ENCODE measurements at regions not wholly inside any gene's neighbourhood (a gene's known extent, or its start where the extent isn't known, plus 50 kb on each side); places are given as distances from the start of the nearest gene placed in this dataset.

DNA sequence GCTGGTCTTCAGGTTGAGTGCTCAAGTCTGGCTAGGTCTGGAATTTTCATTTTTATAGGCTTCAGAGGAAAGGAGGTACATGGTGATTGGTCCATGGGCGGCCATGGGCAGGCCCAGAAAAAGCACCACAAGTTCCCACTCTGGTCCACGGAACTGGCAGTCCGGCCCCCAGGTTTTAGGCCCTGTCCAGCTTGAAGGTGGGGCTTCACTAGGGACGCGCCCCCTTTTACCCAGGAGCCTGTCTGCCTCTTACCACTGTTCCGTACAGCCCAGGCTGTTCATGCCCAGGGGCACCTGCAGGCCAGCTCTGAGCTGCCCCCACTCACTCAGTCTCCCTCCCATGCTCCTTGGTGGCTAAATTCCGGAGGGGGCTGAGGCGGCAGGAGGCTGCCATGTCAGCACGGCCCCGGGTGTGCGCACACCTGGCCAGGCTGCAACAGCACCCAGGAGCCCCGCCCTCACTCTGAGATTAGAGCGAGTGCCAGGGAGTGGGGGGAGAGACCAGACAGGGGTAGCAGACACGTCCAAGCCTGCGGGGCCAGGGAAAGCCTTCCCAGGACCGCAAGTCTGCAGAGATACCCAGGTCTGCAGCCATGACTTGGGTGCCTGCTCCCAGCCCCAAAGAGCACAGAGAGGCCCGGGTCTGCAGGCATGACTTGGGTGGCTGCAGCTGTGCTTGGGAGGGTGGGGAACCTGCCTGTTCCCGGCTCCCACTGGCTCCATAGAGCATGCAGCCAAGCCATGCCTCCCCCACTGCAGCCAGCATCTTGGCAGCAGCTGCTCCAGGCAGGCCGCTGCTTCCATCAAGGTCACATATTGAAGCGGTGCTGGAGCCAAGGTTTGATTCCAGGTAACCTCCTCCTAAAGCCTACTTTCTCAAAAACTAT lies 390.2 kb upstream of the SGCD start:
- DNase-seq, result no peak

DNA sequence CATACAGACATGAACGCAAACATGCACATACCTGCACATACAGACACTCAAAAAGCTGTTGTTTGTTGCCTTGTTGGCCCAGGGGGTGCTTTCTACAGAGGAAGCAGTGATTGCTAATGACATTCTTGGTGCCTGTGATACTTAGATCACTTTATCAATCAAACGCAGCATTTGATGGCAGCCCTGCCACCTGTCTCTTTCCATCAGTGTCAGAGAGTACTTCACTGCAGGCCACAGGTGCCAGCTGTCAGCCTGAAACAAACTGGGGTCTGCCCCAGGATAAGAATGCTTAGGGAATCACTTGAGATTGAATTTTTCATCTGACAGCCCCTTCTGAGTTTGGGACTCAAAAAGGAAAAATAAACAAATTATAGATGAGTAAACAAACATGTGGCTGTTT lies 388.9 kb upstream of the SGCD start:
- DNase-seq, result no peak

DNA sequence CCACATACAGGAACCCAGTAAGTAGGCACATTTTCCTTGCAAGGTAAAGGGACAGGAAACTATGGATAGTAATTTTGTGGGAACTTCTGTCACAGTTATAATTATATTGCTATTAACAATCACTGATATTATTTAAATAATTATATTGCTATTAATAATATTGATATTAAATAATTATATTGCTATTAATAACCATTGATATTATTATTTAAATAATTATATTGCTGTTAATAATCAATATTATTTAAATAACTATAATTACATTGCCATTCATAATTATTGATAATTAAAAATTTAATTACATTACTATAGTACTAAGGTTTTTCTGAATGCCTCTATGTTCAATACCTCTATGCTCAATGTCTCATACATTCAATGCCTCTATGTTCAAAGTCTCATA lies 385.6 kb upstream of the SGCD start:
- DNase-seq, result no peak

DNA sequence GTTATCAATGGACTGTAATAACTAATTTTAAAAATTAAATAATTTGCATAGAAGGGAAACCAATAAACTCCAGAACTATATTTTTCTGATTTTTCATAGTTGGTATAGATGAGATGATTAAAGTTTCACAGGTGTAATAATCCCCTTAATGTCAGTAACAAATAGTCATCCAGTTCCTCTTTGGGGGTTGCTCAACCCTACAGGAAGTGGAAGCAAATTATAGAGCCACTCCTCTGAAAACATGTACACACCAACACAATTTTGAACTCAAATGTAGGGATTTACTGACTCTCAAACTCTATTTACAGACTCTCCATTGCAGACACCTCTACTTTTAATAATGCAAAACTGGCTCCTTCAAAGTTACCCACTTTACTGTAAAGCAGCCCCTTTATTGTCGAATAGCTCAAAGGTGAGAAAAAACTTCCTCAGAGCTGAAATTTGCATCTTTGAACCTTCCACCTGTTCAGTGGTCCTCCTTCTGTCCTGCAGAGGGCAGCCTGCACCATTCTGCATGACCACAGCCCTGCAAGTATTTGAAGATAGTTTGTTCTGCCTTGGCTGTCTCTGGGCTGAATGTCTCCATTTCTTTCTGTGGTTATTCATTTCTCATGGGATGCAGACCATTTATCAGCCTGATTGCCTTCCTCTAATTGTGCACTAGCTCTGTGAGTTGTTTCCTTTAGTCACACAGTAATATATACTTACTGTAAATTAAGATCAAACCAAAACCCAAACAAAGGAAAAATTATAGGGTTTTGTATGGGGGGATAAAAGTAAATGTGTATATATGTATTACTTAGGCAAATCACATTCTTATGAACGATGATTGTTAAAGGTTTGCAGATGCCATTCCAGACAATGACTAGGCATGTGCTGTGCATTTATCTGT lies 383.2 kb upstream of the SGCD start:
- DNase-seq, result no peak

DNA sequence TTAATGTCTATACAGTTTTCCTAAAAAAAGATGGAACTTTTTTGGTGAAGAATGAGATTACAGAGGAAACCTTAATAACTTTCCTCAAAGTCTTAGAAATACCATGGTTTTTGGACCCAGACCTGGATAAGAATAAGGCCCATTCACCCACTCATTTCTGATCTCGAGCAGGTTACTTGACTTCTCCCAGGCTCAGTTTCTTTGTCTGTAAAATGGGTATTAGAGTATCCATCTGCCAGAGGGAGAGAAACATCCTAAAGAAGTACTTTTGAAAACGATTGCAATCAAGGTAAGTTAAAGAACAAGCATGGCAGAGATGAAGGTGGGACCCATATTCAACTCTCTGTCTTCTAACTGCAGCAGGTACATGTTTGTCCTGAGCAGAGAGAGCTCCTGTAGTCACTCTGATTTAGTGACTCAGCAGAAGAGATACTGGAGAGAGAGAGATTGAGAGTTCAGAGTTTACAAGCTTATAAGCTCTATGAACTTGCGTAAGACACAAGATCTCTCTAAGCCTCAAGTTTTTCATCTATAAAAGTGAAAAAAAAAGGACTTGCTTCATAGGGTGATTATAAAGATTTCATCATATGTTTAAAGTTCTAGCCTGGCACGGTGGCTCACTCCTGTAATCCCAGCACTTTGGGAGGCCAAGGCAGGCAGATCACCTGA lies 379.4 kb upstream of the SGCD start:
- DNase-seq, result no peak

DNA sequence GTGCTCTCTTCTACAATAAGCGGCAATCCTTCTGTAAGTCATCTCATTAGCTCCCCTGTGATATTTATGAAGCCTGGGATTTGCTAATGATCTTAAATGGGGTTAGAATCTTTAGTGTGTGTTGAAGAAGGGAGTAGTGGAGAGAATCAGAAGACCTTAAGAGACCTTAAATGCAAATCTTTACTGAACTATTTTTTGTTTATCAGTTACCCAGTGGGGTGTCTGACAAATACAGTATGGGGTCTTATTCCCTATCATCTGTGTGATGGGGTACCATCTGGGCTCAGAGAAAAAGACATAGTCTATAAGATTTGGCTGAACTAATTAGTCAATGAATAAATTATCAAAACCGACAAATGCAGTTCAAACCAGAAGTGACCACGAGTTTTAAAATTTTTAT lies 378.4 kb upstream of the SGCD start:
- DNase-seq, result no peak

DNA sequence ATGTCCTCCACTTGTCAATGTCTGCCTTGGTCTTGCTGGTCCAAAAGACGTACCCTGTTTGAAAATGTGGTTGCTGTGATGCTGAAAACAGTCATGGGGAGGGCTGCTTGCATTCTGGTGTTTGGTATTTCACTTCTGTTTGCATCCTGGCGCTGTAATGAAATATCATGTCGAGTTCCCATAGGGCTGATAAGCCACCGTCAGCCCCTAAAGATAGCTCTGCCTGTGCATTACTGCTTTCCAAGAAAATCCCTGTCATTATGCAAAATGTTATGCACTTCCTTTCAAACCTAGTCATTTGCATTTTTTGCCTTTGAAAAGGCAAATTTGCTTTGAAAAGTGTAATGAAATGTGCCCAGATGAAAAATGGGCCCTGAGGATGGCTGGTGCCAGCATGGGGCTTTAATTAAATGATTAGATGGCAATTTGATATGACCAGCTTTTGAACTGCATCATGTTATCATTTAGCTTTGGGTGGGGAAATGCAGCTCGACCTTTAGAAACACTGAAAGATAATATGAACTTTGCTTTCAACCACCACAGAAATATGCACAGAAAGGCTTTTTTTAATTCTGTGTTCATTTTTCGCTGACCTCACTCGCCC lies 374.4 kb upstream of the SGCD start:
- no peak for DNase-seq

DNA sequence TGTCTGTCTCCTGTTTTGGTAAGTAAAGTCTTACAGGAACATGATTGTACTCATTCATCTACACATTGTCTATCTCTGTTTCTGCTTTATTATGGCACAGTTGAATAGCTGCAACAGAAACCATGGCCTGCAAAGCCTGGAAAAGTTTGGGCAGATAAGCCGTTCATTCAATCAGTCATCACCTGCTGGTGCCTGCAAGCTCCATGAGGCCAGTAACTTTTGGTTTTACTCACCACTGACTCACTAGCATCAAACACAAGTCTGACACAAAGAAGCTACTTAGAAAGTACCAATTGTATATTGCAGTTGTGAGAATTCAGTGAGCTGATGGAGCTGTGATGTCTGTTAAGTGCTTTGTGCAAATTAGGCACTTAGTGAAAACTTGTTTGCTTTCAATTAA lies 373.6 kb upstream of the SGCD start:
- no peak for DNase-seq

DNA sequence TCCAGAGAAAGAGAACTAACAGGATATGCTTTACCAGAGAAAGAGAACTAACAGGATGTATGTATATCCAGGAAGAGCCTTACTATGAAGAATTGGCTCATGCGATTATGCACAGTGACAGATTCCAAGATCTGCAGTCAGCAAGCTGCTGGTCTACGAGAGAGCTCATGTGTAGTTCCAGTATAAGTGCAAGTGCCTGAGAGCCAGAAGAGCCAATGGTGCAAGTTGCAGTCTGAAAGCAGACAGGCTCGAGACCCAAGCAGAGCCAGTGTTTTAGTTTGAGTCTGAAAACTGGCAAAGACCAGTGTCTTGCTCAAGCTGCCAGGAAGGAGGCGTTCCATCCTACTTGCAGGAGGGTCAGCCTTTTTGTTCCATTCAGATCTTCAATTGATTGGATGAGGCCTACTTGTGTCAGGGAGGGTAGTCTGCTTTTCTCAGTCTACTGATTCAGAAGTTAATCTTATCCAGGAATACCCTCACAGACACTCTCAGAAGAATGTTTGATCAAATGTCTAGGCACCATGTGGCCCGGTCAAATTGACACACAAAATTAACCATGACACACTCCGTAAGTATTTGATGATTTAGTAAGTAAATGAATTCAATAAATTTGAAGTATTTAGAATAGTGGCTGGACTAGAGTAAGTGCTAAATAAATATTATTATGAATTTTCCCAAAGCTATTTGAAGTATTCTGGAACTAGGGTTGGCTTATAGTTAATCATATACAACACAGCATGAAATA lies 372.1 kb upstream of the SGCD start:
- DNase-seq, result no peak

DNA sequence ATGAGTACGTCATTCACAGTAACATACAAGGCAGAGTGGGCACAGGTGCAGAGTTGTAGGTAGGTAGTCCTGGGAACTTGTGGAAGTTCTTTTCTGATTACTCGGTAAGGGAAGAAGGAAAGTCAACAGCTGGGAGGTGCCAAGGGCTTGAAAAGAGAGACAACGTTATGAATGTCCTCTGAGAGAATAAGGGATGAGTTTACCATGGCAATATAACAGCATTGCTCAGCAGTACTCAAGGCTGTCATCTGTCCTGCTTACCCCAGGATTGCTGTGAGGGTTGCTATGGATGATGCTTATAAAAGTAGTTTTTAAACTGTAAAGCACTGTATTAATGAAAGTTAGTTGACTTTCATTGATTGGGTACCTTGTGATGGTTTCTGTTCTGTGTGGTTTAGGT lies 369.1 kb upstream of the SGCD start:
- DNase-seq, result no peak

DNA sequence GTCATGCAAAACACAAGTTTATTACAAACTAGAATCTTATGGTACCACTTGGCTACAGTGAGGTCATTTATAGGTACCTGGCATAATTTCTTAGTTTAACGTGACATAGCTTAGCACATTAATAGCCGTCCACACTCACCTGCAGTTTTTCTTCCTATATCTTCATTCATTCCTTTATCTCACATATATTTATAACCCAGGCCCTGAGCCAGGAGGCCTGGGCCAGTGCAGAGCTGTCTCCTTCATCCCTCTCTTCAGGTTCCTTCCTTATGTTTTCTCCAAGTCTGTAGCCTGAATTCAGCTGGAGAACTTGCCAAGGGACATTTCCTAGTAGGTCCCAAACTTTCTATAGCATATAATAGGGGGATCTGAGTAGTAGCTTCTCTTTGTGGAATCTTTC lies 367.9 kb upstream of the SGCD start:
- no peak for DNase-seq

DNA sequence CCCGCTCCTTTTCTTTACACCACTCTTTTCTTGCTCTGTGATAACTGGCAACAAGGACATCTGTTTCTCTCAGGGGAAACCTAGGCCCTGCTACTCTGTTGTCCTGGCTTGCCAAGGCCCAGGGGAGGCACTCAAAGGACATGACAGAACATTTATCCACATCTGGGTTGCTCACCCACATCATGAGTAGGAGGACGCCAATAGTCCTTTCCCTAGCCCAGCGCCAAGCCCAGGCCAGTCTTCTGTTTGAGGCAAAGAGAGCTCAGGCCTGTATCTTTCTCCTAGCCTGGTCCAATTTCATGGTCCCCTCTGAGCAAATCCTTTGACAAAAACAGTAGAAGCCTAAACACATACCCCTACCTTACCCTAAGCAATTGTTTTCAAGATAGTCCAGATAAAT lies 366.8 kb upstream of the SGCD start:
- DNase-seq, result no peak

DNA sequence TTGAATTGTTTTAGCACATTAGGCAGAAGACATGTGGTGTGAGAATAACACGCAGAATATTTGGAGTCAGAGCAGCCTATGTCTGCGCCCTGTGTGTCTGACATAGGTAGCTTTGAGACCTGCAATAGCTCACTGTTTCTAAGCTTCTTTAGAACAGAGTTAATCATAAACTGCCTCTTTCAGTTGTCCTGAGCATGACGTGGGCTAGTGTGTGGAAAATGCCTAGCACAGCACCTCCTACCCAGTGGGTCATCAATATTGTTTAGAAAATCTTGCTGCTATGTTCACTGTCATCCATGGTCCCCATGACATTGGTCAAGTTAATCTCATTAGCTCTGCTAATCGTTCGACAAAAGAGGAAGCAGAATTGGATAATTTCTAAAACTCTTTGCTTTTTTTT lies 357.4 kb upstream of the SGCD start:
- no peak for DNase-seq

DNA sequence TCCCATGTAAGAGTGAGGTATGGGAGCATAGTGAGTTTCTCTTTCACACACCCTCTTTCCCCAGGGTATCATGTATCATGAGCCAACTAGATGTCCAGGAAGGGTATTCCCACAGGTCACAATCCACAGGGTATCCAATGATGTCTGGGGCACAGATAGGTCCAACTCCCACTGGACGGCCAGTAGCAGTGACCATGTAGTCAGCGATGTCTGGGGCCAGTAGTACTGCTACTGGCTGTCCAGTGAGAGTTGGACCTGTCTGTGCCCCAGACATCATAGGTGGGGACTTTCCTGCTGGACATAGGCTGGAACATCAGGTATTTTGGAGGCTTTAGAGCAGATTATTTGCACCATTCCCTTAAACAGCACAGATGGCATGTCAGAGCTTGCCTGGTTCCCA lies 352.6 kb upstream of the SGCD start:
- DNase-seq, result no peak

DNA sequence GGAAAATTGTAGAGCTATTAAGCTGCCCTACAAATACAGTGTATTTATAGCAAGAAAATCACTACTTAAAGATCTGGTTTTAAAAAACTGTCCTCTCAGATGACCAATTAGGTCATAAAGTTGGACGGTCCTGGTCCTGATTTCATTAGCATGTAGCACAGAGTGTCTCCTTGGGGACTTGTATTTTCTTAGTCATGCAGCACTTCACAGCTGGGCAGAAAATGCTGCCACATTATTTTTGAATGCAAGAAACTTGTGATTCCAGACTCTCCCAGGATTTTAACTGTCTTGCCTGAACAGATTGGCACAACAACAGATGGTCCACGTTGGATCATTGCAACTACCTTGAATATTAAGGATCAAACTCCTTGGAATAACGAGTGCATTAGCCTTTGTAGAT lies 348.1 kb upstream of the SGCD start:
- DNase-seq, result no peak

DNA sequence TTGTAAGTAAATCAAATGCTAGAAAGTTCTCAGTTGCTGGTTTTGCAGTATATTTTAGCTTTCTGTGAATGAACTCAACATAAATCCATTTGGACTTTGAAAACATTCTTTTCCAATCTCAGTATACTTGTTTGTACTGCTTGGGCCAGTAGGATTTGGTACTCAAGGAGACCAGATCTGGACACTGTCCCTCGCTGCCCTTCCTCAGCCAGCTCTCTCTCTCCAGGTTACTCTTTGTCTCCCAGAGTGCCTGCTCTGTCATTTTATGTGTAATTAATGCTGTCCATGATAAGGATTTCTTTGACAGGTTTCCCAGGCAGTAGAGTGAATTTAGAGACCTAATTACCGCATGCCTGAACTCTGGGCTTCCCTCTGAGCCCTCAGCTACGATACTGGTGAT lies 344.6 kb upstream of the SGCD start:
- DNase-seq, result no peak

DNA sequence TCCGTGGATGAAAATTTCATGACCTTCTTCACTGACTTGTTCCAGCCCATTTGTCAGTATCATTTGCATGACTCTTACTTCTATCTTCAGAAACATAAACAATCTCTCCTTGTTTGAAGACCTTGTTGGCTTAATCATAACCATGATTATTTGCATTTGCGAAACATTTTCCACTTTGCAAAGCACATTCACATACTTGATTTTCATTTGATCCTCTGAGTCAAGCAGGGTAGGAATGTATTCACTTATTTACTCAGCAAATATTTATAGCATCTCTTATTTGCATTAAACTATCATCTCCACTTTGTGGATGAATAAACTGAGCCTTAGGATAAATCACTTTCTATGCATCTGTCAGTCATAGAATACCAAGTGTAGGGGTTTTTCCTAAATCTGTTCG lies 343.0 kb upstream of the SGCD start:
- DNase-seq, result no peak

DNA sequence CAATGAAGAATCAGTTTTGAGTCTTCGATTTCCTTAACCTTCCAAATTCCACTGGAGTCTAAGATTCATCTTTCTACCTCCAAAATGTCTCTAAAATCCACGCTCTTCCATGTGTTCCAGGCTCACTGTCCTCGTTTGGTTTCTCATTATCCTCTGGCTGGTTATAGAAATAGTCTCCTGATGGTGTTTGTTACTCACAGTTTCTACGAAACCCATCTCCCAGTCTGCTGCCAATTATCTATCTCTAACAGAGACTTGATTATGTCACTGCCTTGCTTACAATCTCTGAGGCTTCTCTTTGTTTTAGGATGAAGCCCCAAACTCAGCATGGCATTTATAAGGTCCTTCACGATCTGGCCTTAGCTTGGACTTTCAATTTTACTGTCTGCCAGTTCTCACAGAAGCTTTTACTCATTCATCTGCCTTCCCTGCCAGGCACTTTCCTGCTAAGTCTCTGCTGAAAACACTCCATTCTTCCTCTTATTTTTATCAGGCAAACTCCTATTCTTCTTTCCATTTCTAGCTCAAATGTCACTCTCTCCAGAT lies 339.6 kb upstream of the SGCD start:
- DNase-seq, result no peak

DNA sequence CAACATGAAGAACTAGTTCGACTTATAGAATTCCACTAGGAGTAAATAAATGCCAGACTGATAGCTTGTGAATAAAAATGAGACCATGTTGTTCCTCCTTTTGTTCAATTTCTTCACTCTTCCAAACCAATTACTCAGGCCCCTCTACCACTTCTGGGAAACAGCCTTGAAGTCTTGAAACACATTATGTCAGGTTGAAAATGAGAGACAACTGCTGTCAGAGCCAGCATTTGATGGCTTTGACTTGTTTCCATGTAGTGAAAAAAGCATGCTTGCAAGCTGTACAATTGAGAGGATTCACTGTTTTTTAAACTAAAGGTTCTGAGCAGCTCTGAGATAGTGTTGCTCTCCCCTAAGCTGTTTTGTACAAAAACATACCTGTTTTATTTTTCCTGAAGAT lies 337.1 kb upstream of the SGCD start:
- no peak for DNase-seq

DNA sequence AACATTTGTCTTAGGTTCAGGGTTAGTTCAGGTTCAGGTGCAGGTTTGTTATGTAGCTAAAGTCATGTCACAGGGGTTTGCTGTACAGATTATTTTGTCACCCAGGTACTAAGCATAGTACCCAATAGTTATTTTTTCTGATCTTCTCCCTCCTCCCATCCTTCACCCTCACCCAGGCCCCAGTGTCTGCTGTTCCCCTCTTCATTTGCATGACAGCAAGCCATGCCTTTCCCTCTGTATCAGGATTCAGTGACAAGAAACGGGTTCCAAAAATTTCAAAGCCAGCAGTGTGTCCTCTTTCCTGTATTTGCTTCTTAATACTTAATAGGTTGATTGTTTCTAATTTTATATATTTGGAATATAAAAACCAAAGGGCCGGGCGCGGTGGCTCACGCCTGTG lies 330.8 kb upstream of the SGCD start:
- no peak for DNase-seq

DNA sequence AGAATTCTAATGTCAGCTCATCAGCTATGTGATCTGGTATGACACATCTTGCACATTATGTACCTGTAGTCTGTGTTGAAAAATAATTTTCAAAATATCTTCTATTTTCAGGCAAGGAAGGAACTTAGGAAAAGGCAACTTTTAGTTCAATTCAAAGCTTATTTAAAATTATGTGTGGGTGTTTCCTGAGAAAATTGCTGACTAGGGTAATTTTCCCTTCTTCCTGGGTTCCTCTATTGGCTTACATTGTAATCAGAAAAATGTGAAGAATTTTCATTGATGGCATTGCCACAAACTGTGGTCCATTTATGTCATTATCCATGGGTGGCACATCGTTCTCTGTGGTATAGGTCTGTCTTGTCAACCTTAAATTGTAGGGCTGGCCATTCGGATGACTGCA lies 328.7 kb upstream of the SGCD start:
- DNase-seq, result no peak

DNA sequence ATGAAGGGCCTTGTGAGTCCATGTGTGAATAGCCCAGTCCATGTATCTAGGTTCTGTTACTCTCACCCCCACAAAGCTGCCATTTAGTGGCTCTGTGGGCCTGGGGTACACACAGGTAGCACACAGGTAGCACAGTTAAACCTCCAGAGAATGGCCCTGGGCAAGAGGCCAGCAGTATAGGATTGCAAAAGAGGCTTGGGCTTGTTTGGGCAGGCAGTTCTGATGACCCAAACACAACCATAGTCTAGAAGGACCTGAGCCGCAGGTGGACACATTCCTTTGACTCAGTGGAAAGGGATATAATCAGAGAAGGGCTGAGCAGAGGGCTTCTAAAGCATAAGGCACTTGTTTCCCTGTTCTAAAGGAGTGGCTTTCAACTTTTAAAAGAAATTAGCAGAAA lies 326.8 kb upstream of the SGCD start:
- DNase-seq, result no peak
